Fibroblast of villous mesenchyme (primary cell): ENCODE measurements at regions not wholly inside any gene's neighbourhood (a gene's known extent, or its start where the extent isn't known, plus 50 kb on each side); places are given as distances from the start of the nearest gene placed in this dataset.
A peak's percentile ranks its signal among the peaks of the same experiment; 100 is the strongest.

Experiments used
- DNase-seq: peaks from one replicate; pipeline ENCODE4 v3.0.0-alpha.2; 2010; ENCODE audit warnings: low read depth
- H3K4me3 ChIP-seq: 2 replicates; pipeline ENCODE4 v1.5.1; 2011; ENCODE audit warnings: low read depth, mild to moderate bottlenecking, low read length
- TF ChIP-seq, protein P1 (sequence below): IDR thresholded peaks from 2 replicates; pipeline ENCODE4 v1.5.1; 2012; ENCODE audit warnings: low read depth, mild to moderate bottlenecking, low read length; ENCODE audit not compliant: insufficient read depth

DNA sequence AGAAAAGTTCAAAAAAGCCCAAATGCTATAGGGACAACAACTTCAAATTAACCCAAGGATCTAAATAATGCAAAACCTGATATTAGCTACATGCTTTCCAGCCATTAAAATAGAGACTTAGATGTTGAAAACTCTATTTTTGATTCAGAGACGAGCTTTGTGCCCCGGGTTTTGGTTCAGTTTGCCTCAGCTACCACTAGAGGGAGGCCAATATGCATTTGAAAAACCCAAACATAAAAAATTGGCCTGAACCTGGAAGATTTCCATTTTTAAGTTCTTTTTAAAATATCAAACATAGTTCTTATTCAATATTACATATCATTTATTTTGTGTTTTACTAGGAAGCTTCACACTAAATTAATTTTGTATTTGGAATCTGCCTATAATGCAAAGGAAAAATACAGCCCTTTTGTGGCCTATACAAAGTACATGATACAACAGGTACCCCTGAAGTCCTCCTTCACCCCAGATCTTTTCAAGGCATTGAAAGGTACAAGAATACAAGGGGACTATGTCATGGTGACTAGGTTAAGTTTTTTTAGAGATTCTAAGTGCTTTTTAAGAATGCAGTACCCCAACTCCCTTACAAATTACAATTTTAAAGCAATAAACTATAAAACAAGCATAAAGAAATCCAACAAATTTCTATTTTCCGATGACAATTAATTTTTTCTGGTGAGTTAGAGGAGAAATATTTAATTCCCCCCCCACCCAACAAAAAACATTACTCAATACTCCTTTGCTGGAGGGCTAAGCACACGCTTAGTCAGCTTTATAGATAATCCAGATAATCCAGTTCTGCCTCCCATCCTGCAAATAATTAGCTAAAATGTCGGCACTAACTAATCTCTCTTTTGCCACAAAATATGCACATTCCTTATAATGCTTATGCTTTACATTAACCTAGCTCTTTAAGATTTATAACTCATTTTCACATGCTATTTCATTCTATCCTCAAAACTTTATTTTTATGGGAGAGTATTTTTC lies 97.7 kb upstream of the PTPN13 start:
- peak; percentile 67 for DNase-seq
- TF ChIP-seq, protein P1, sequence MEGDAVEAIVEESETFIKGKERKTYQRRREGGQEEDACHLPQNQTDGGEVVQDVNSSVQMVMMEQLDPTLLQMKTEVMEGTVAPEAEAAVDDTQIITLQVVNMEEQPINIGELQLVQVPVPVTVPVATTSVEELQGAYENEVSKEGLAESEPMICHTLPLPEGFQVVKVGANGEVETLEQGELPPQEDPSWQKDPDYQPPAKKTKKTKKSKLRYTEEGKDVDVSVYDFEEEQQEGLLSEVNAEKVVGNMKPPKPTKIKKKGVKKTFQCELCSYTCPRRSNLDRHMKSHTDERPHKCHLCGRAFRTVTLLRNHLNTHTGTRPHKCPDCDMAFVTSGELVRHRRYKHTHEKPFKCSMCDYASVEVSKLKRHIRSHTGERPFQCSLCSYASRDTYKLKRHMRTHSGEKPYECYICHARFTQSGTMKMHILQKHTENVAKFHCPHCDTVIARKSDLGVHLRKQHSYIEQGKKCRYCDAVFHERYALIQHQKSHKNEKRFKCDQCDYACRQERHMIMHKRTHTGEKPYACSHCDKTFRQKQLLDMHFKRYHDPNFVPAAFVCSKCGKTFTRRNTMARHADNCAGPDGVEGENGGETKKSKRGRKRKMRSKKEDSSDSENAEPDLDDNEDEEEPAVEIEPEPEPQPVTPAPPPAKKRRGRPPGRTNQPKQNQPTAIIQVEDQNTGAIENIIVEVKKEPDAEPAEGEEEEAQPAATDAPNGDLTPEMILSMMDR: peak; percentile 96
- H3K4me3 ChIP-seq: no peak overlapping the region

DNA sequence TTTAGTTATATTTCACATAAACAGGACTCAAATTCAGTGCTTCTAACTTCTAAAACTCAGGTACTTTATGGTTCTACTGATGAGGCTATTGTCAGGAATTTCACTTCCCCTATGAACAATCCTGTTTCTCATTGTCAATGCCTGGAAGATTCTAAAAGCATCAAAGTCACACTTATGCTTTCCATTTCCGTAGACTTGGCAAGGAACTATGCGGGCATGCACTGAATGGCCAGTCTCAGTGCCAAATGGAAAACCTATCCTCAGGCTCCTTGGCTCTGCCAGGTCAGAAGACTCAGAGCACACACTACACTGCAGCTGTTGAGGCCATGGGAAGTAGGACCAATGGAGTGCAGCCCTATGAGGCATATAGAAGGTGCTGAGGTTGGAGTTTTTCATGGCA lies 97.0 kb upstream of the PTPN13 start:
- no peak overlapping the region for H3K4me3 ChIP-seq
- TF ChIP-seq, protein P1: no peak
- no peak for DNase-seq

DNA sequence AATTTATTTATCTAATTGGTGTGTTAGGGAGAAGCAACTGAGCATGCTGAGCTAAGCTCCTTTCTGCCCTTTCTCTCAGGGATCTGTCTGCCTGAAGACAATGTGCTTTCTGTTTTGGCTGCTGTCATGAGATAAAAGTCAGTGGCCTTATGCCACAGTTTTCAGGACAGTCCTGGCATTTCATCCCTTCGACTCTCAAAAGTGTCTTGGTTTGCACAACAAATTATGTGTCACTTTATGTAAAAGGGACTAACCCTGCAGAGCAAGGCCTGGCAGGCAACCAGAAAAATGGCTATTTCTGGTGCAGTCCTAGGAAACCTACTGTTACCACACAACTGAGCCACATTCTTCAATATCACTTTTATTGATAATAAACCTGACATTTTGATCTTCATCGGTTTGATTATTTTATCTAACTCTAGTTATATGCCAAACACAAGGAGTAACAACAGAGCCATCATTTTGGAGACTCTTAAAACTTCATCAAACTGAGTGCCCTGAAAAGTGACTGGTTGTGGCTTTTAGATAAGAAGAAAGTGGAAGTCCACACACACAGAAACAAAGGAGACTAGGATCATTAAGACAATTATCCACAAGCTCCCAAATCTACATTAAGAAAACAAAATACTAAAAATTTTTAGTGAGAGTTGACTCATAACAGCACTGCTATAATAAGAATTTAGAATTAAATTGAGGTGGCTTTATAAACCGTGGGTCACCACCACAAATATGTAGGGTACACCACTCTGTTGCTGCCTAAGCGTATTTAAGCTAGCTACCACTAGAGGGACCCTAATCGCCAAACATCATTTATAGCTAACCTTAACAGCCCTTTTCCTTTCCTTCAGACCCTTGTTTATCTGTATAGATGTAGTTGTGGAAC lies 95.9 kb upstream of the PTPN13 start:
- H3K4me3 ChIP-seq: no peak overlapping the region
- TF ChIP-seq, protein P1: peak; percentile 79
- peak; percentile 62 for DNase-seq

DNA sequence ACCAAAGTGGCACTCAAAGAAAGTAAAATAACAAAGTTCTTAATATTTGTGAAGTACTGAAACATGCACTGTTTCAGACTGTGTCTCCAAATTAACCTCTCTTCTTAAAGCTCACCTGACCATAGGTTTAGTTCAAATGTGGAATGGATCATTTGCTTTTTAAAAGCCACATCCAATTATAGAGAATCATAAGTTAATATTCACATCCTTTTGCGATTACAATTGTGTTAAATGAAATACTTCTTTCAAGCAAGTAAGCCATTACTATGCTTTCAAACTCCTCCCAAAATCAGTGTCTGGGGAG lies 95.3 kb upstream of the PTPN13 start:
- no peak for DNase-seq
- no peak overlapping the region for H3K4me3 ChIP-seq
- TF ChIP-seq, protein P1: no peak

DNA sequence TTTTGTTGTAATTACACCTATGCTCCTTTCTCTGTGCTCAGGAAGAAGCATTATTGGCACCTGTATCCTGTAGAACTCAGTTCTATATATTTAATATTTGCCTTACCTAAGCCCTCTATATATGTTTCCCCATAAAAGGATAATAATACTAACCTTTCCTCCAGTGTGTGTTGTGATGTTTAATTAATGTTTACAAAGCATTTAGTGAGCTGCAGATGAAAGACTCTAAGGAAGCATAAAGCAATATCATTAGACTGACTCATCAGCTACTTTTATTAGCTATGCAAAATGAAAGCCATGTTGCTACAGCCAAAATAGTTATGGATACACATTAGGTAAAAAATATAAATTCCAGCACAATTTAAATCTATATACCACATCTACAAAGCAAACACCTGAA lies 93.6 kb upstream of the PTPN13 start:
- TF ChIP-seq, protein P1: no peak
- no peak overlapping the region for H3K4me3 ChIP-seq
- peak; percentile 30 for DNase-seq

DNA sequence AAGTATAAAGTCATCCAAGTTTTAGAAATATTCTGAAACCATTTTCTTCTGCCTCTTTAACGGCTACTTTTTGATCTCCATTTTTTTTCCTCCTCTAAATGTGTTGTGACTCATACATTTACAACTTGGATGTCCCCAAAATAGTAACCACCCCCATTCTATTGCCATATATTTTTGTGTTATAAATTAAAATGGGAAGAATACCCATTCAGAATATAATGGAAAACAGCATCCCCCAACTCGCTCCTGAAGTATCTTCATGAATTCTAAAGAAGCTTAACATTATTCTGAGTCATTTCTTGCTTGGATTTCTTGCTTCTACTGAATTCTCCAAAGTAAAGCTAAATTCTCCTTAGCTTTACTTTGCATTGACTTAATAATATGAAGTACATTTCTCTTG lies 92.0 kb upstream of the PTPN13 start:
- no peak overlapping the region for H3K4me3 ChIP-seq
- TF ChIP-seq, protein P1: no peak
- no peak for DNase-seq
